Cardiac fibroblast (primary cell): ENCODE measurements at regions not wholly inside any gene's neighbourhood (a gene's known extent, or its start where the extent isn't known, plus 50 kb on each side); places are given as distances from the start of the nearest gene placed in this dataset.

Experiments used
- DNase-seq, 2 donors: peaks; one replicate each; pipeline versions ENCODE4 v3.0.0 to v3.0.0-alpha.2; 2010; ENCODE audit warnings: low read depth in 2 of 2
- H3K4me3 ChIP-seq, 2 donors: replicated peaks in 1 of 2; 1 replicate in 1 of 2; 2 replicates in 1 of 2; pipeline ENCODE4 v1.5.1; 2011; ENCODE audit warnings: low read depth in 2 of 2, low read length in 2 of 2, mild to moderate bottlenecking in 2 of 2, moderate library complexity in 1 of 2
- CTCF ChIP-seq: IDR thresholded peaks from one replicate; pipeline ENCODE4 v1.5.1; 2011; ENCODE audit warnings: low read depth, mild to moderate bottlenecking, low read length, inconsistent platforms

DNA sequence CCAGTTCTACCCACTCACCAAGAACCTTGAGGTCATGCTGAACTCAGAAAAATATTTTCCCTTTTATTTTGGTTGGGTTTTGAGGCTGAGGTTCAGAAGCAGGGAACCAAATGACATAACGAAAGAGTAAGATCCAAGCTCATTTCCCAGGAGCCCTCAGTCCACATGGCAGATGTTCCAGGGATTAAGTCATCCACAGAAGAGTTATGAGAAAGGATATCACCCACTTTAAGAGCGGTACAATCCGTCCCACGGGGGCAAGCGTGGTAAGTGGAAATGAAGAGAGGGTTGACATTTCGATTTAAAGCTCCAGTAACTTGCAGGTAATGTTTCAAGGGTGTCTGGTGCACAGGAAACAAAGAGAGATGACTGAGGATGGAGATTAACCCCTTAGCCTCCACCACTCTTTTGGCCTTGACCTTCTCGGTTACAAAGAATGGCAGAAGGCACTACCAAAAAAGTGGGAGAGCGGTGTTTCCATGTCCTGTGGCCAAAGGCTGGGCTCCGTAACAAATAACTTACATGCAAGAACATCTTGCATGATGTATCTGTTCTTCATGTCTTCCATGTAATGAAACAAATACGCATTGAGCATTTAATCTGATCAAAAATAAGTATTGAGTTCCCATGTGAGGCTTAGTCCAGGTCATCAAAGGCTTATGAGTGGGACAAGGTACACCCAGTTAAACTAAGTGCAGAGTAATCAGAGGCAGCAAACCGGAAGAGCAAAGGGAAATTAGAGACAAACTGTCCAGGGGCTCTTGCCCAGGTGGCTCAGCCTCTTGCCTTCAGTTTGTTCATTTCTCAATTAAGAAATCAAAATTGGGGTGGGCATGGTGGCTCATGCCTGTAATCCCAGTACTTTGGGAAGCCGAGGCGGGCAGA lies 241.4 kb downstream of the TOMM20 start:
- H3K4me3 ChIP-seq = no peak overlapping the region
- no peak for TF ChIP-seq CTCF
- DNase-seq = peak in 1 of 2 donors; percentile 78

GRCh38 chr1:234886081-234886984 lies 242.3 kb downstream of the TOMM20 start:
- peak in 1 of 2 donors; percentile 62 for DNase-seq
- no peak overlapping the region for H3K4me3 ChIP-seq
- TF ChIP-seq CTCF = no peak

DNA sequence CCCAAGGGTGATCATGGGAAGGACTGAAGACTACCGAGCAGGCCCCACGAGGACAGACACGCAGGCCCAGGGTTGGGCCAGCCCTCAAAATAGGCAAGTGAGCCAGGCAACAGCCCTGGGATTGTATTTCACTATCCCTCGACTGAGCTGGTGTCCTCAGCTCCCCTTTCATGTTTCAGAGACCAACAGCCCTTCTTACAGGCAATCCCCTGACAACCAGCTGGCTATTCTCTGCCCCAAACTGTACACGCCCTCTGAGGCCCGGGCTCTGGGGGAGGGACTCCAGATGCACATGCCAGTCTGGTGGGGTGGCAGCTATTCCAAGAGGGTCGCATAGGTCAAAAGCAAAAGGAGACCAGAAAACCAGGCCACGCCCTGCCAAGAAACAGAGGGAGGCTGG lies 243.0 kb downstream of the TOMM20 start:
- DNase-seq = no peak
- no peak overlapping the region for H3K4me3 ChIP-seq
- TF ChIP-seq CTCF = no peak

GRCh38 chr1:234884701-234885100 lies 243.9 kb downstream of the TOMM20 start:
- H3K4me3 ChIP-seq = no peak overlapping the region
- no peak for TF ChIP-seq CTCF
- no peak for DNase-seq

- DNase-seq = no peak
- TF ChIP-seq CTCF = no peak
- no peak overlapping the region for H3K4me3 ChIP-seq
Measured at GRCh38 chr1:234884006-234884405, 244.6 kb downstream of the TOMM20 start.

DNA sequence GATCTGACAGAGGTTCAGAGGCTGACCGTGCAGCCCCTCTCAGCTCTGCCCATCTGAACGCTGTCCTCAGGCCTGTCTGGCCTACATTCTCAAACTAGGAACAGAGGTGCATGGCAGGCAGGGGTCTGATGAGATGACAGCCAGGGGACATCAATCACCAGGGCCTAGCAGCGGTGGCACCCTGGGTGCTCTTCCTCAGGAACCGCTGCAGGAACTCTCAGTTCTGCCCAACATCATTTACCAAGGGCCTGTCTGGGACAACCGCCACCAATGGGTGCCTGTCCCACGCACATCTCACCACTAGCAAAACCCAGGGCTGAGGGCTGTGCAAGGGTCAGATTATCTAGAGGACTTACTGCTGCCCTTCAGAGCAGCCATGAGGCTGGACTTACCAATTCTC lies 245.7 kb downstream of the TOMM20 start:
- H3K4me3 ChIP-seq = no peak overlapping the region
- DNase-seq = no peak

More for the DNA sequence above, 245.7 kb downstream of the TOMM20 start:
- no peak for TF ChIP-seq CTCF
